NB4 (cell line): ENCODE measurements at regions not wholly inside any gene's neighbourhood (a gene's known extent, or its start where the extent isn't known, plus 50 kb on each side); places are given as distances from the start of the nearest gene placed in this dataset.
A peak's percentile ranks its signal among the peaks of the same experiment; 100 is the strongest.

Experiments used
- DNase-seq: peaks from one replicate; pipeline ENCODE4 v3.0.0; 2010; ENCODE audit warnings: low read depth
- H3K4me3 ChIP-seq: one replicate; pipeline ENCODE4 v1.5.1; 2011; ENCODE audit warnings: mild to moderate bottlenecking, low read depth, low read length, moderate library complexity
- CTCF ChIP-seq: IDR thresholded peaks from one replicate; pipeline ENCODE4 v1.5.1; 2012; ENCODE audit warnings: low read depth, low read length
- MYC ChIP-seq: IDR thresholded peaks from 2 replicates; pipeline ENCODE4 v1.6.1; 2011; ENCODE audit warnings: low read depth, low read length
- POLR2A ChIP-seq: IDR thresholded peaks from 2 replicates; pipeline ENCODE4 v1.6.1; 2011; ENCODE audit warnings: mild to moderate bottlenecking; ENCODE audit not compliant: insufficient read length; ENCODE audit errors: extremely low read depth
- TF ChIP-seq, protein P1 (sequence below): IDR thresholded peaks from 2 replicates; pipeline ENCODE4 v1.6.1; 2011; ENCODE audit warnings: low read depth, low read length

- DNase-seq = peak; percentile 82
- H3K4me3 ChIP-seq = no peak overlapping the region
- peak; percentile 62 for TF ChIP-seq CTCF
- TF ChIP-seq MYC = no peak
- TF ChIP-seq POLR2A = no peak
- TF ChIP-seq, protein P1, sequence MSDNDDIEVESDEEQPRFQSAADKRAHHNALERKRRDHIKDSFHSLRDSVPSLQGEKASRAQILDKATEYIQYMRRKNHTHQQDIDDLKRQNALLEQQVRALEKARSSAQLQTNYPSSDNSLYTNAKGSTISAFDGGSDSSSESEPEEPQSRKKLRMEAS = peak; percentile 40
Measured at GRCh38 chr7:142375710-142376313, 118.0 kb upstream of the PRSS58 start.

- TF ChIP-seq MYC (no peak), CTCF (no peak), POLR2A (no peak)
- TF ChIP-seq, protein P1 = no peak
- H3K4me3 ChIP-seq = no peak overlapping the region
- DNase-seq = no peak
Measured at GRCh38 chr7:142372727-142373126, 114.9 kb upstream of the PRSS58 start.

DNA sequence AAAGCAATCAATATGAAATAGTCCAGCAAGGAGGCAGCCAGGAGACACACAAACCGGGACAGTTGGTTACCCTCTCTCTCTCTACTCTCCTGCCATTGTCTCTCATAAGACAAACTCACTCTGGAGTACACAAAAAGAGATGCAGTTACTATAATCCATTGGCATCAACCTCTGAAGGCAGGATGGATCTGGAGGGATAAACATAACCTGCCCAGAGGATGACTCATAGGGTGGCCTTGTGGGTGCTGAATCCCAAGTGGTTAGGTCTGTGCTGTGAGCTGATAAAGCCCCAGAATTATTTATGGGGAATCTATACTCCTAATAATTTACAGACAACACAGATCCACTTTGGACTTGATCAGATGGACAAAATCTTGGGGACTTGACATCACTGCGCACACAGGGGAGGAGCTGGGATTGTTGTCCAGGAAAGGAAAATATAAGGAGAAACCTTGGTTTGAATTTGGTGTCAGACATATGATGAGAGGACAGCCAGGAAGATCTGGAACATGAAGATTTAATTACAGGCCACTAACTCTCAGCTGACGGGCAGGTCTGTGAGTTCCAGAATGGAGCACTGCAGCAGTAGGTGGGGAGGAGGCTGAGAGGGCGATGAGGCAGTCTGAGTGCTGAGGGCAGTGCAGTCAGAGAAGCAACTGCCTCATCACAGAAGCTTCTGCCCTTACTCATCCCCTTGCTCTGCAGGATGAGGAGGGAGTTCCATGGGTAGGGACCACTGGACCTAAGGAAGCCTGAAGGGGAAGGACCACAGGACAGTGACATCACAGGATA lies 113.9 kb upstream of the PRSS58 start:
- H3K4me3 ChIP-seq = no peak overlapping the region
- TF ChIP-seq MYC = no peak
- TF ChIP-seq, protein P1 = no peak
- no peak for TF ChIP-seq POLR2A
- TF ChIP-seq CTCF = no peak
- DNase-seq = peak; percentile 33

GRCh38 chr7:142365410-142365842 lies 107.6 kb upstream of the PRSS58 start:
- no peak overlapping the region for H3K4me3 ChIP-seq
- no peak for DNase-seq
- TF ChIP-seq, protein P1 = no peak
- TF ChIP-seq POLR2A (no peak), CTCF (no peak), MYC (no peak)

DNA sequence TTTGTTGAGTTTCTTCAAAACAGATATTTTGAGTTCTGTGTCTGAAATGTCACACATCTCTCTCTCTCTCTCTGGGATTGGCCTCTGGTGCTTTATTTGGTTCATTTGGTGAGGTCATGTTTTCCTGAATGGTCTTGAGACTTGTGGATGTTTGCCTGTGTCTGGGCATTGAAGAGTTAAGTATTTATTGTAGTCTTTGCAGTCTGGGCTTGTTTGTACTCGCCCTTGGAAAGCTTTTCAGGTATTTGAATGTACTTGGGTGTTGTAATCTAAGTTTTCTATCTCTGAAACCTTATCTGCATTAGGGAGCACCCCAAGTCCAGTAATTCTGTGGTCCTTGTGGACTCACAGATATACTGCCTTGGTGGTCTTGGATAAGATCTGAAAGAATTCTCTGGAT lies 106.7 kb upstream of the PRSS58 start:
- no peak for DNase-seq
- no peak overlapping the region for H3K4me3 ChIP-seq
- TF ChIP-seq POLR2A (no peak), CTCF (no peak), MYC (no peak)
- TF ChIP-seq, protein P1 = no peak
